Mesenchymal stem cell (in vitro differentiated cells and primary cell): ENCODE measurements at regions not wholly inside any gene's neighbourhood (a gene's known extent, or its start where the extent isn't known, plus 50 kb on each side); places are given as distances from the start of the nearest gene placed in this dataset.

Source experiments
- DNase-seq: peaks from one replicate; pipeline ENCODE4 v3.0.0-alpha.2; 2013
- H2AFZ ChIP-seq: one replicate; pipeline ENCODE4 v1.6.1; 2013; ENCODE audit warnings: low read depth, mild to moderate bottlenecking, control low read depth, inconsistent platforms, low read length, moderate library complexity
- H2AK5ac ChIP-seq: 2 replicates; pipeline ENCODE4 v1.6.1; 2013; ENCODE audit warnings: low read length, moderate library complexity, mild to moderate bottlenecking, inconsistent platforms; ENCODE audit not compliant: severe bottlenecking
- H2BK120ac ChIP-seq: one replicate; pipeline ENCODE4 v1.6.1; 2013; ENCODE audit warnings: low read depth, mild to moderate bottlenecking, inconsistent platforms, low read length, moderate library complexity
- H2BK12ac ChIP-seq, 2 experiments: one replicate each; pipeline ENCODE4 v1.6.1; 2013; ENCODE audit warnings: inconsistent platforms in 2 of 2, low read length in 2 of 2, mild to moderate bottlenecking in 2 of 2, moderate library complexity in 2 of 2, control low read depth in 1 of 2
- H2BK15ac ChIP-seq: one replicate; pipeline ENCODE4 v1.6.1; 2013; ENCODE audit warnings: mild to moderate bottlenecking, low read depth, inconsistent platforms; ENCODE audit not compliant: poor library complexity, severe bottlenecking
- H2BK5ac ChIP-seq: 2 replicates; pipeline ENCODE4 v1.6.1; 2013; ENCODE audit warnings: low read depth, mild to moderate bottlenecking, low read length, control low read depth, inconsistent platforms; ENCODE audit not compliant: poor library complexity, severe bottlenecking
- H3K14ac ChIP-seq, 2 experiments: one replicate each; pipeline ENCODE4 v1.6.1; 2013; ENCODE audit warnings: inconsistent platforms in 2 of 2, low read length in 2 of 2, control low read depth in 1 of 2, mild to moderate bottlenecking in 1 of 2, moderate library complexity in 1 of 2
- H3K18ac ChIP-seq, 2 experiments: one replicate each; pipeline ENCODE4 v1.6.1; 2013; ENCODE audit warnings: inconsistent platforms in 2 of 2, low read length in 2 of 2, control low read depth in 1 of 2, low read depth in 1 of 2, mild to moderate bottlenecking in 1 of 2
- H3K23ac ChIP-seq, 2 experiments: one replicate each; pipeline ENCODE4 v1.6.1; 2013; ENCODE audit warnings: inconsistent platforms in 2 of 2, low read length in 2 of 2, mild to moderate bottlenecking in 2 of 2, moderate library complexity in 2 of 2, control low read depth in 1 of 2
- H3K27ac ChIP-seq: 2 replicates; pipeline ENCODE4 v1.5.1; 2013; ENCODE audit warnings: mild to moderate bottlenecking, moderate library complexity, low read length, control low read depth, inconsistent platforms; ENCODE audit not compliant: poor library complexity, severe bottlenecking
- H3K27me3 ChIP-seq, 2 experiments: 2 replicates each; pipeline versions ENCODE4 v1.6.1 to v1.7.0; 2013; ENCODE audit warnings: low read length in 2 of 2, mild to moderate bottlenecking in 2 of 2, moderate library complexity in 2 of 2, control low read depth in 1 of 2, inconsistent platforms in 1 of 2; ENCODE audit not compliant: control insufficient read depth in 1 of 2, insufficient read depth in 1 of 2
- H3K36me3 ChIP-seq, 2 experiments: 2 replicates each; pipeline versions ENCODE4 v1.6.1 to v1.7.0; 2013; ENCODE audit warnings: low read length in 2 of 2, control low read depth in 1 of 2, inconsistent platforms in 1 of 2, low read depth in 1 of 2, mild to moderate bottlenecking in 1 of 2; ENCODE audit not compliant: insufficient read depth in 2 of 2, control insufficient read depth in 1 of 2
- H3K4ac ChIP-seq, 2 experiments: one replicate each; pipeline ENCODE4 v1.6.1; 2013; ENCODE audit warnings: inconsistent platforms in 2 of 2, low read length in 2 of 2, mild to moderate bottlenecking in 2 of 2, moderate library complexity in 2 of 2, control low read depth in 1 of 2, low read depth in 1 of 2
- H3K4me1 ChIP-seq: 2 replicates; pipeline ENCODE4 v1.6.1; 2013; ENCODE audit warnings: low read depth, low read length, control low read depth; ENCODE audit not compliant: control insufficient read depth, insufficient read depth
- H3K4me2 ChIP-seq: 2 replicates; pipeline ENCODE4 v1.6.1; 2013; ENCODE audit warnings: low read length, mild to moderate bottlenecking, inconsistent platforms; ENCODE audit not compliant: poor library complexity, severe bottlenecking
- H3K4me3 ChIP-seq, 2 experiments: 2 replicates each; pipeline versions ENCODE4 v1.5.1 to v1.7.0; 2013; ENCODE audit warnings: low read length in 2 of 2, mild to moderate bottlenecking in 2 of 2, control low read depth in 1 of 2, low read depth in 1 of 2; ENCODE audit not compliant: insufficient read depth in 1 of 2
- H3K79me1 ChIP-seq: replicated peaks from 2 replicates; pipeline ENCODE4 v1.6.1; 2013; ENCODE audit warnings: mild to moderate bottlenecking, control low read depth, low read length, inconsistent platforms; ENCODE audit not compliant: poor library complexity, severe bottlenecking
- H3K9ac ChIP-seq: 2 replicates; pipeline ENCODE4 v1.7.0; 2013; ENCODE audit warnings: mild to moderate bottlenecking, low read length, moderate library complexity
- H3K9me3 ChIP-seq: 2 replicates; pipeline ENCODE4 v1.7.0; 2013; ENCODE audit warnings: mild to moderate bottlenecking, low read length; ENCODE audit not compliant: control insufficient read depth
- H4K8ac ChIP-seq: one replicate; pipeline ENCODE4 v1.6.1; 2013; ENCODE audit warnings: inconsistent platforms, mild to moderate bottlenecking, low read length, moderate library complexity
- H4K91ac ChIP-seq: one replicate; pipeline ENCODE4 v1.6.1; 2013; ENCODE audit warnings: mild to moderate bottlenecking, low read length, inconsistent platforms
- WGBS: methylation state at CpG from one replicate; pipeline ENCODE4 v1.1.7; 2013; ENCODE audit warnings: mixed read lengths; 5-methylcytosine and 5-hydroxymethylcytosine counted together

GRCh38 chr9:97747201-97747965, 50.2 kb upstream of the XPA start:
- Histone ChIP-seq H3K18ac (no peak overlapping the region), H3K36me3 (no peaks in the 10 kb centered on the region), H2BK12ac (no peak overlapping the region), H2AK5ac (no peak overlapping the region), H4K8ac (no peak overlapping the region), H3K9me3 (peaks cover 10% of the 10 kb centered on the region), H3K4me3 (no peak overlapping the region), H3K23ac (no peak overlapping the region), H3K27ac (no peak overlapping the region), H4K91ac (no peak overlapping the region), H3K79me1 (no peaks in the 10 kb centered on the region), H2AFZ (no peak overlapping the region), H3K4ac (no peak overlapping the region), H3K27me3 (peaks cover 47 to 85% of the 10 kb centered on the region in 2 experiments), H2BK5ac (no peak overlapping the region), H3K4me2 (no peak overlapping the region), H3K9ac (no peak overlapping the region), H2BK15ac (no peak overlapping the region), H2BK120ac (no peak overlapping the region), H3K4me1 (peaks cover 4% of the 10 kb centered on the region), H3K14ac (no peak overlapping the region)
- no peak for DNase-seq
- WGBS: 76% methylated on average over 4 of the region's 4 CpGs

- Histone ChIP-seq H2BK120ac (no peak overlapping the region), H3K4me1 (peaks cover 4% of the 10 kb centered on the region), H2BK5ac (no peak overlapping the region), H3K4ac (no peak overlapping the region), H2AK5ac (no peak overlapping the region), H3K36me3 (no peaks in the 10 kb centered on the region), H3K4me2 (no peak overlapping the region), H3K18ac (no peak overlapping the region), H2BK15ac (no peak overlapping the region), H3K27ac (no peak overlapping the region), H4K8ac (no peak overlapping the region), H3K14ac (no peak overlapping the region), H4K91ac (no peak overlapping the region), H3K9me3 (peaks cover under 1% of the 10 kb centered on the region), H3K9ac (no peak overlapping the region), H3K27me3 (peaks cover 50 to 81% of the 10 kb centered on the region in 2 experiments), H3K79me1 (no peaks in the 10 kb centered on the region), H3K23ac (no peak overlapping the region), H2AFZ (no peak overlapping the region), H2BK12ac (no peak overlapping the region), H3K4me3 (no peak overlapping the region)
- no CpG with 5 or more reads among the region's 1 CpG for WGBS
- DNase-seq: no peak
Measured at GRCh38 chr9:97748525-97748924, 51.4 kb upstream of the XPA start.

- Histone ChIP-seq H3K23ac (peak overlapping the region in 1 of 2 experiments; percentile 36), H3K4me2 (no peak overlapping the region), H3K79me1 (no peaks in the 10 kb centered on the region), H3K18ac (no peak overlapping the region), H4K91ac (no peak overlapping the region), H3K14ac (no peak overlapping the region), H3K36me3 (no peaks in the 10 kb centered on the region), H2AK5ac (no peak overlapping the region), H2BK12ac (no peak overlapping the region), H3K4me1 (peaks cover 4% of the 10 kb centered on the region), H3K27me3 (peaks cover 52 to 74% of the 10 kb centered on the region in 2 experiments), H2AFZ (no peak overlapping the region), H3K4ac (no peak overlapping the region), H3K9me3 (no peaks in the 10 kb centered on the region), H3K4me3 (no peak overlapping the region), H4K8ac (no peak overlapping the region), H3K9ac (no peak overlapping the region), H2BK120ac (no peak overlapping the region), H3K27ac (no peak overlapping the region), H2BK5ac (no peak overlapping the region), H2BK15ac (no peak overlapping the region)
- DNase-seq: no peak
- 81% methylated on average over 3 of the region's 3 CpGs for whole genome bisulfite sequencing
Measured at GRCh38 chr9:97749928-97750327, 52.8 kb upstream of the XPA start.

GRCh38 chr9:97751531-97751930, 54.4 kb upstream of the XPA start:
- Histone ChIP-seq H3K27ac (no peak overlapping the region), H3K36me3 (no peaks in the 10 kb centered on the region), H3K18ac (no peak overlapping the region), H4K8ac (no peak overlapping the region), H3K14ac (no peak overlapping the region), H2BK15ac (no peak overlapping the region), H2AFZ (no peak overlapping the region), H3K79me1 (no peaks in the 10 kb centered on the region), H3K4ac (no peak overlapping the region), H4K91ac (no peak overlapping the region), H3K4me3 (no peak overlapping the region), H3K4me2 (no peak overlapping the region), H2AK5ac (no peak overlapping the region), H3K9ac (no peak overlapping the region), H3K4me1 (peaks cover 4% of the 10 kb centered on the region), H3K9me3 (no peaks in the 10 kb centered on the region), H2BK12ac (no peak overlapping the region), H2BK120ac (no peak overlapping the region), H3K27me3 (peaks cover 38 to 60% of the 10 kb centered on the region in 2 experiments), H3K23ac (no peak overlapping the region), H2BK5ac (no peak overlapping the region)
- DNase-seq: no peak
